Activated CD4-positive, alpha-beta T cell treated with anti-CD3 and anti-CD28 coated beads, Interleukin-2, amount 10 ng/mL, durations not matched to agents 7 days and 5 days (primary cell): ENCODE measurements at regions not wholly inside any gene's neighbourhood (a gene's known extent, or its start where the extent isn't known, plus 50 kb on each side); places are given as distances from the start of the nearest gene placed in this dataset.

Experiments
- CTCF ChIA-PET: fragments of 350-600 bp; sonication (Branson Sonifier 250); formaldehyde crosslinking; loops from one replicate; lab custom pipeline; 2021; ENCODE audit warnings: antibody characterized with exemption; lab: Charles Lee
- POLR2A ChIA-PET: fragments of 350-600 bp; sonication (Branson Sonifier 250); formaldehyde crosslinking; loops from one replicate; lab custom pipeline; 2021; ENCODE audit warnings: antibody characterized with exemption; lab: Charles Lee
- DNase-seq: peaks from one replicate; pipeline ENCODE4 v3.0.0-alpha.2; 2020
- H3K27ac Mint-ChIP-seq: one replicate; pipeline ENCODE4 v1.8.0; 2021; ENCODE audit warnings: mild to moderate bottlenecking, moderate library complexity, mixed read lengths
- H3K27me3 Mint-ChIP-seq: one replicate; pipeline ENCODE4 v1.8.0; 2021; ENCODE audit warnings: mixed read lengths
- H3K36me3 Mint-ChIP-seq: one replicate; pipeline ENCODE4 v1.8.0; 2021; ENCODE audit warnings: low read depth, mixed read lengths
- H3K4me1 Mint-ChIP-seq: one replicate; pipeline ENCODE4 v1.8.0; 2021; ENCODE audit warnings: mixed read lengths
- H3K4me3 Mint-ChIP-seq: one replicate; pipeline ENCODE4 v1.8.0; 2021; ENCODE audit warnings: mild to moderate bottlenecking, moderate library complexity, mixed read lengths
- H3K9me3 Mint-ChIP-seq: one replicate; pipeline ENCODE4 v1.8.0; 2021; ENCODE audit warnings: mixed read lengths

GRCh38 chr17:77399319-77399957, 258.7 kb downstream of the SEC14L1 start:
- no peak for DNase-seq
- H3K27me3 Mint-ChIP-seq: no peaks in the 10 kb centered on the region
- peak overlapping the region; percentile 82 for H3K4me3 Mint-ChIP-seq
- H3K4me1 Mint-ChIP-seq: peaks cover 93% of the 10 kb centered on the region
- peaks cover 66% of the 10 kb centered on the region for H3K36me3 Mint-ChIP-seq
- CTCF ChIA-PET: interaction anchor here (0.6 to 4.3 kb wide), 15 partner anchors 9 to 97 kb away, joined by 3 to 58 read pairs (median 9); a partner anchor contains a TSS
- peak overlapping the region; percentile 94 for H3K27ac Mint-ChIP-seq
- POLR2A ChIA-PET: interaction anchor here (0.5 kb wide), 1 partner anchor 42 kb away, joined by 3 read pairs; no protein-coding TSS in a partner anchor
- H3K9me3 Mint-ChIP-seq: no peaks in the 10 kb centered on the region

- Mint-ChIP-seq H3K4me3 (peak overlapping the region; percentile 82), H3K4me1 (peaks cover 99% of the 10 kb centered on the region), H3K9me3 (no peaks in the 10 kb centered on the region), H3K36me3 (peaks cover 73% of the 10 kb centered on the region), H3K27me3 (no peaks in the 10 kb centered on the region), H3K27ac (peak overlapping the region; percentile 94)
- peak; percentile 78 for DNase-seq
- POLR2A ChIA-PET: interaction anchor here (0.9 to 1.3 kb wide), 2 partner anchors 24 to 69 kb away, joined by 4 to 5 read pairs; no protein-coding TSS in a partner anchor
- CTCF ChIA-PET: interaction anchor here (0.6 to 4.3 kb wide), 43 partner anchors 10 to 142 kb away, joined by 3 to 58 read pairs (median 4); a partner anchor contains a TSS
Measured at GRCh38 chr17:77400445-77400870, 259.7 kb downstream of the SEC14L1 start.

GRCh38 chr17:77402159-77402731, 261.5 kb downstream of the SEC14L1 start:
- CTCF ChIA-PET: interaction anchor here (1.2 to 4.3 kb wide), 6 partner anchors 9 to 92 kb away, joined by 3 to 58 read pairs (median 8); no protein-coding TSS in a partner anchor
- no peak for DNase-seq
- H3K27ac Mint-ChIP-seq: peak overlapping the region; percentile 77
- POLR2A ChIA-PET: no interaction called here
- peak overlapping the region; percentile 42 for H3K4me3 Mint-ChIP-seq
- H3K9me3 Mint-ChIP-seq: no peaks in the 10 kb centered on the region
- peaks cover 99% of the 10 kb centered on the region for H3K4me1 Mint-ChIP-seq
- peaks cover 77% of the 10 kb centered on the region for H3K36me3 Mint-ChIP-seq
- H3K27me3 Mint-ChIP-seq: no peaks in the 10 kb centered on the region

- H3K36me3 Mint-ChIP-seq: peaks cover 78% of the 10 kb centered on the region
- no peaks in the 10 kb centered on the region for H3K27me3 Mint-ChIP-seq
- CTCF ChIA-PET: interaction anchor here (0.9 to 2.8 kb wide), 7 partner anchors 9 to 39 kb away, joined by 3 to 11 read pairs (median 4); no protein-coding TSS in a partner anchor
- H3K9me3 Mint-ChIP-seq: no peaks in the 10 kb centered on the region
- peaks cover 95% of the 10 kb centered on the region for H3K4me1 Mint-ChIP-seq
- H3K27ac Mint-ChIP-seq: peak overlapping the region; percentile 91
- no peak for DNase-seq
- POLR2A ChIA-PET: no interaction called here
- peak overlapping the region; percentile 91 for H3K4me3 Mint-ChIP-seq
Measured at GRCh38 chr17:77403854-77404253, 263.1 kb downstream of the SEC14L1 start.

DNA sequence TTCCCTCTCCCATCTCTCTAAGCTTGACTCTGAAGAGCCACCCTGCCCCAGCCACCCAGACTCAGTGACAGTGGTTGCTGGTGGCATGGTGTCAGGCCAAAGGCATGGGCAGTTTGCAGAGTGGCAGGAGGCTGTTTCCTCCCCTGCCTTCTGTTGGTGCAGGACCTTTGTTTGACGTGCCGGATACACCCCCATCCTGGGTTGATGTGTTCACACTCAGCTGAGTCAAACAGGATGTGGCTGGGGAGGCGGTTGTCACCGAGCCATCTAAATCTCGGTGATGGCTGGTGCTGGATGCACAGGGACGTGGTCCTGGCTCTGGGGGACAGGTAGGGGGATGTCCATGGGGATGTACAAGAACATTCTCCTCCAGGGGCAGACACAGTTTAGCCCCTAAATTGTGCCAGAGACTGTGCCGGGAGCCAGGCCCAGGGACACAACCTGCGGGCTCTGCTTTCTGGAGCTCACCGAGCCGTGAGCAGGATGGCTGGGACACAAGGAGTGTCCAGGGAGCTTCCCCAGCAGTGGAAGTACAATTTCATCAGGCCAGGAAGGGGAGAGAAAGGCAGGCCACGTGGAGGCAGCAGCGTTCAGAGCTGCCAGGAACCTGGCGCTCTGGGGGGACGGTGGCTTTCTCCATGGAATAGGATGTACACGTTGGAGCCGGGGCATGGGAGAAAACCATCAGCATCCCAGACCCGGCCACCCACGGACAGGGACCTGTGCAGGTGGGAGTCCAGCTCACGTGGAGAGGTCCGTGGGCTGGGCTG, 264.2 kb downstream of the SEC14L1 start:
- Mint-ChIP-seq H3K36me3 (peaks cover 78% of the 10 kb centered on the region), H3K4me1 (peaks cover 94% of the 10 kb centered on the region)

GRCh38 chr17:77405867-77406732, 265.3 kb downstream of the SEC14L1 start:
- ChIA-PET CTCF (interaction anchor here (0.6 to 2.8 kb wide), 16 partner anchors 8 to 74 kb away, joined by 3 to 11 read pairs (median 4); no protein-coding TSS in a partner anchor), POLR2A (no interaction called here)
- no peaks in the 10 kb centered on the region for H3K9me3 Mint-ChIP-seq
- peaks cover 94% of the 10 kb centered on the region for H3K4me1 Mint-ChIP-seq
- peak overlapping the region; percentile 91 for H3K27ac Mint-ChIP-seq
- DNase-seq: peak; percentile 38
- H3K36me3 Mint-ChIP-seq: peaks cover 77% of the 10 kb centered on the region
- peak overlapping the region; percentile 91 for H3K4me3 Mint-ChIP-seq
- no peaks in the 10 kb centered on the region for H3K27me3 Mint-ChIP-seq

More for the DNA sequence above, 264.2 kb downstream of the SEC14L1 start:
- Mint-ChIP-seq H3K27me3 (no peaks in the 10 kb centered on the region), H3K27ac (peak overlapping the region; percentile 91), H3K4me3 (peak overlapping the region; percentile 91), H3K9me3 (no peaks in the 10 kb centered on the region)
- ChIA-PET CTCF (interaction anchor here (0.6 to 2.8 kb wide), 13 partner anchors 9 to 90 kb away, joined by 3 to 11 read pairs (median 4); no protein-coding TSS in a partner anchor), POLR2A (interaction anchor here (0.9 kb wide), 1 partner anchor 13 kb away, joined by 3 read pairs; no protein-coding TSS in a partner anchor)
- peak; percentile 90 for DNase-seq

- Mint-ChIP-seq H3K27ac (peak overlapping the region; percentile 91), H3K4me3 (peak overlapping the region; percentile 18), H3K4me1 (peaks cover 92% of the 10 kb centered on the region), H3K36me3 (peaks cover 73% of the 10 kb centered on the region), H3K9me3 (no peaks in the 10 kb centered on the region), H3K27me3 (no peaks in the 10 kb centered on the region)
- no peak for DNase-seq
- ChIA-PET CTCF (interaction anchor here (0.6 to 8.7 kb wide), 10 partner anchors 7 to 81 kb away, joined by 3 to 58 read pairs (median 4); no protein-coding TSS in a partner anchor), POLR2A (interaction anchor here (0.6 kb wide), 1 partner anchor 65 kb away, joined by 3 read pairs; no protein-coding TSS in a partner anchor)
Measured at GRCh38 chr17:77407321-77408277, 266.8 kb downstream of the SEC14L1 start.

- no peak overlapping the region for H3K4me3 Mint-ChIP-seq
- DNase-seq: no peak
- CTCF ChIA-PET: interaction anchor here (1.0 to 8.7 kb wide), 6 partner anchors 8 to 81 kb away, joined by 3 to 58 read pairs (median 4); no protein-coding TSS in a partner anchor
Measured at GRCh38 chr17:77408284-77408683, 267.5 kb downstream of the SEC14L1 start.

GRCh38 chr17:77409282-77410161, 268.8 kb downstream of the SEC14L1 start:
- H3K4me3 Mint-ChIP-seq: peak overlapping the region; percentile 45
- ChIA-PET POLR2A (no interaction called here), CTCF (interaction anchor here (1.2 to 8.7 kb wide), 5 partner anchors 9 to 45 kb away, joined by 4 to 58 read pairs (median 5); no protein-coding TSS in a partner anchor)
- H3K27me3 Mint-ChIP-seq: no peaks in the 10 kb centered on the region
- peaks cover 85% of the 10 kb centered on the region for H3K4me1 Mint-ChIP-seq
- peak overlapping the region; percentile 84 for H3K27ac Mint-ChIP-seq
- no peak for DNase-seq
- peaks cover 71% of the 10 kb centered on the region for H3K36me3 Mint-ChIP-seq
- no peaks in the 10 kb centered on the region for H3K9me3 Mint-ChIP-seq

More at GRCh38 chr17:77408284-77408683, 267.5 kb downstream of the SEC14L1 start:
- Mint-ChIP-seq H3K27ac (peak overlapping the region; percentile 67), H3K36me3 (peaks cover 73% of the 10 kb centered on the region), H3K4me1 (peaks cover 92% of the 10 kb centered on the region), H3K27me3 (no peaks in the 10 kb centered on the region), H3K9me3 (no peaks in the 10 kb centered on the region)
- POLR2A ChIA-PET: no interaction called here

DNA sequence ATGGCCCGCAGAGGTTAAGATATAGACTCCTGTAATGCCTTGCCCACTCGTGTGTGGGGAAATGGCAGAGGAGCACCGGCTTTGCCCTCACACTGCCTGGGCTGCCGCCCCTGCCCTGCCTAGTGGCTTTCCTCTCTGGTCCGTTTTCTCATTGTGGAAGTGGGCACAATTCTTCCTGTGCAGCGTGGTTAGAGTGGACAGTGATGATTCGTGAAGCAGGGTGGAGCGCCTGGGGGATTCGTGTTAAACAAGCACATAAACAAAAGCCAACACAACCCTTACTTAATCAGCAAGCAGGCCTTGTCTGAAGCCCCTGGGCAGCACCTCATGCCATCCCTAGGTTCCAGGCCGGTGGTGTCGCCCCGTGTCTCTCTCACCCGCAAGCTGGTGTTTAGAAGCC, 269.7 kb downstream of the SEC14L1 start:
- Mint-ChIP-seq H3K4me3 (peak overlapping the region; percentile 41), H3K9me3 (no peaks in the 10 kb centered on the region), H3K36me3 (peaks cover 61% of the 10 kb centered on the region), H3K4me1 (peaks cover 79% of the 10 kb centered on the region), H3K27me3 (no peaks in the 10 kb centered on the region), H3K27ac (peak overlapping the region; percentile 78)
- POLR2A ChIA-PET: no interaction called here
- DNase-seq: no peak
- CTCF ChIA-PET: interaction anchor here (0.6 to 8.7 kb wide), 6 partner anchors 10 to 44 kb away, joined by 3 to 58 read pairs (median 5); no protein-coding TSS in a partner anchor
